NCI-H1417 (cell line): ENCODE measurements at regions not wholly inside any gene's neighbourhood (a gene's known extent, or its start where the extent isn't known, plus 50 kb on each side); places are given as distances from the start of the nearest gene placed in this dataset.
"Not testable (repeated sequence)": the region's sequence is repeated elsewhere in the genome, so short reads cannot be mapped to it uniquely, and the experiment has no call there.

ENCODE experiments used
- DNase-seq, 3 experiments: peaks; one replicate each; lab custom pipeline; 2025; lab: John Stamatoyannopoulos, UW

GRCh38 chr6:27545271-27546046 is 72.6 kb upstream of the ZNF184 start:
- no peak for DNase-seq

GRCh38 chr6:27544612-27545260 is 71.8 kb upstream of the ZNF184 start:
- no peak for DNase-seq

- not testable (repeated sequence) for DNase-seq
These were observed 71.2 kb upstream of the ZNF184 start for GRCh38 chr6:27544135-27544534.

- DNase-seq = no peak
These were observed 69.6 kb upstream of the ZNF184 start for GRCh38 chr6:27542485-27542884.

GRCh38 chr6:27541933-27542297 is 69.0 kb upstream of the ZNF184 start:
- no peak for DNase-seq

- DNase-seq = peak in 1 of 3 experiments; percentile 15
These were observed 68.5 kb upstream of the ZNF184 start for GRCh38 chr6:27541212-27541932.

GRCh38 chr6:27539551-27539950 is 66.6 kb upstream of the ZNF184 start:
- no peak for DNase-seq

GRCh38 chr6:27532820-27533538 is 60.1 kb upstream of the ZNF184 start:
- DNase-seq = no peak

- DNase-seq = peak in 1 of 3 experiments; percentile 8
These were observed 59.0 kb upstream of the ZNF184 start for GRCh38 chr6:27531772-27532459.

GRCh38 chr6:27529796-27530195 is 56.9 kb upstream of the ZNF184 start:
- not testable (repeated sequence) for DNase-seq

- DNase-seq = no peak
These were observed 55.8 kb upstream of the ZNF184 start for GRCh38 chr6:27528714-27529113.
